ENCODE measurements at regions not wholly inside any gene's neighbourhood (a gene's known extent, or its start where the extent isn't known, plus 50 kb on each side); places are given as distances from the start of the nearest gene placed in this dataset.

GRCh38 chr1:82162486-82163420, 362.0 kb downstream of the ADGRL2 start:
- TF ChIP-seq, protein P1, sequence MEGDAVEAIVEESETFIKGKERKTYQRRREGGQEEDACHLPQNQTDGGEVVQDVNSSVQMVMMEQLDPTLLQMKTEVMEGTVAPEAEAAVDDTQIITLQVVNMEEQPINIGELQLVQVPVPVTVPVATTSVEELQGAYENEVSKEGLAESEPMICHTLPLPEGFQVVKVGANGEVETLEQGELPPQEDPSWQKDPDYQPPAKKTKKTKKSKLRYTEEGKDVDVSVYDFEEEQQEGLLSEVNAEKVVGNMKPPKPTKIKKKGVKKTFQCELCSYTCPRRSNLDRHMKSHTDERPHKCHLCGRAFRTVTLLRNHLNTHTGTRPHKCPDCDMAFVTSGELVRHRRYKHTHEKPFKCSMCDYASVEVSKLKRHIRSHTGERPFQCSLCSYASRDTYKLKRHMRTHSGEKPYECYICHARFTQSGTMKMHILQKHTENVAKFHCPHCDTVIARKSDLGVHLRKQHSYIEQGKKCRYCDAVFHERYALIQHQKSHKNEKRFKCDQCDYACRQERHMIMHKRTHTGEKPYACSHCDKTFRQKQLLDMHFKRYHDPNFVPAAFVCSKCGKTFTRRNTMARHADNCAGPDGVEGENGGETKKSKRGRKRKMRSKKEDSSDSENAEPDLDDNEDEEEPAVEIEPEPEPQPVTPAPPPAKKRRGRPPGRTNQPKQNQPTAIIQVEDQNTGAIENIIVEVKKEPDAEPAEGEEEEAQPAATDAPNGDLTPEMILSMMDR (IDR thresholded peaks at IDR 0.05), result no peak
- TF ChIP-seq POLR2A (IDR thresholded peaks at IDR 0.05), result no peak

Data from right lobe of liver (tissue), 4 donors.